ENCODE measurements at regions not wholly inside any gene's neighbourhood (a gene's known extent, or its start where the extent isn't known, plus 50 kb on each side); places are given as distances from the start of the nearest gene placed in this dataset.

DNA sequence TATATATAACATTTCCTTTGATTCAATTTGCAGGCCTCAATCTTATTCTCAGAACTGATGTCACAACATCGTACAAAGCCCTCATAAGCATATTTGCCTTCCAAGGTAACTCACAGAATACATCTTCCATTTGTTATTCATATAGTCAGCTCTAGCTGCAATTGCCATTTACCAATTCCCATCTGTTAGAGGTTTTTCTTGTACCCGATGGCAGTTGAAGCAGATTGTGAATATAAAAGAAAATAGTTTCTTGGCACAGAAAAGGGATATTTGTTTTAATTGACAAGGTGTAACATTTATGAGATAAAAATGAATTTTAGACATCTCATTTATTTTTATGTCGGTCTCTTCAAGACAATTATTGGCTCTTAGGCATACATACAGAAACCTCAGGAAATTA, 311.3 kb downstream of the TRIML1 start:
- H3K36me3 ChIP-seq, result no peaks in the 10 kb centered on the region
- no peak for DNase-seq
- no peaks in the 10 kb centered on the region for H3K4me1 ChIP-seq
- H3K27me3 ChIP-seq, result no peaks in the 10 kb centered on the region
- no peaks in the 10 kb centered on the region for H3K9me3 ChIP-seq
- H3K4me3 ChIP-seq (ENCODE audit: low read depth, low read length), result no peak overlapping the region
- TF ChIP-seq, protein P1, sequence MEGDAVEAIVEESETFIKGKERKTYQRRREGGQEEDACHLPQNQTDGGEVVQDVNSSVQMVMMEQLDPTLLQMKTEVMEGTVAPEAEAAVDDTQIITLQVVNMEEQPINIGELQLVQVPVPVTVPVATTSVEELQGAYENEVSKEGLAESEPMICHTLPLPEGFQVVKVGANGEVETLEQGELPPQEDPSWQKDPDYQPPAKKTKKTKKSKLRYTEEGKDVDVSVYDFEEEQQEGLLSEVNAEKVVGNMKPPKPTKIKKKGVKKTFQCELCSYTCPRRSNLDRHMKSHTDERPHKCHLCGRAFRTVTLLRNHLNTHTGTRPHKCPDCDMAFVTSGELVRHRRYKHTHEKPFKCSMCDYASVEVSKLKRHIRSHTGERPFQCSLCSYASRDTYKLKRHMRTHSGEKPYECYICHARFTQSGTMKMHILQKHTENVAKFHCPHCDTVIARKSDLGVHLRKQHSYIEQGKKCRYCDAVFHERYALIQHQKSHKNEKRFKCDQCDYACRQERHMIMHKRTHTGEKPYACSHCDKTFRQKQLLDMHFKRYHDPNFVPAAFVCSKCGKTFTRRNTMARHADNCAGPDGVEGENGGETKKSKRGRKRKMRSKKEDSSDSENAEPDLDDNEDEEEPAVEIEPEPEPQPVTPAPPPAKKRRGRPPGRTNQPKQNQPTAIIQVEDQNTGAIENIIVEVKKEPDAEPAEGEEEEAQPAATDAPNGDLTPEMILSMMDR (IDR thresholded peaks at IDR 0.05; ENCODE audit: low read depth, low read length), result no peak

DNA sequence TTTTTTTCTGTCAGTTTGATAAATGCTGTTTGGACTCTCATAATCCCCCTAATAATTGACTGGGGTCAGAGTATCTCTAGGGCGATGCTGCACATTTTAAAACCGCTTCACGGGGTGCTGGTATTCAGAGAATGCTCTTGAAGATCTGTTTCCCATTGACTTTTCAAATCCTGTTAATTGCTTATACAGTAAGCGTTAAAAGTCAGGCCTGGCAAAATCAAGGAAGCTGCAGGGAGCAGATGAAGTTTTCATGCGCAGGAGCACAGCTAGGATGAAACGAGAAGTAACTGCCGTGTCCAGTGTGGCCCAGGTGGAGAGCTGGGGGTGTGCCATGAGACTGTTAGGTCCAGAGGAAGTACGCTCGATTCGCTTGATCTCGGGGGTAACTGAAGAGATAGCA, 312.9 kb downstream of the TRIML1 start:
- H3K9me3 ChIP-seq, result no peaks in the 10 kb centered on the region
- no peaks in the 10 kb centered on the region for H3K36me3 ChIP-seq
- H3K4me1 ChIP-seq, result no peaks in the 10 kb centered on the region
- H3K27me3 ChIP-seq, result no peaks in the 10 kb centered on the region
- no peak for DNase-seq
- no peak overlapping the region for H3K4me3 ChIP-seq (ENCODE audit: low read depth, low read length)
- TF ChIP-seq, protein P1 (IDR thresholded peaks at IDR 0.05; ENCODE audit: low read depth, low read length), result no peak

DNA sequence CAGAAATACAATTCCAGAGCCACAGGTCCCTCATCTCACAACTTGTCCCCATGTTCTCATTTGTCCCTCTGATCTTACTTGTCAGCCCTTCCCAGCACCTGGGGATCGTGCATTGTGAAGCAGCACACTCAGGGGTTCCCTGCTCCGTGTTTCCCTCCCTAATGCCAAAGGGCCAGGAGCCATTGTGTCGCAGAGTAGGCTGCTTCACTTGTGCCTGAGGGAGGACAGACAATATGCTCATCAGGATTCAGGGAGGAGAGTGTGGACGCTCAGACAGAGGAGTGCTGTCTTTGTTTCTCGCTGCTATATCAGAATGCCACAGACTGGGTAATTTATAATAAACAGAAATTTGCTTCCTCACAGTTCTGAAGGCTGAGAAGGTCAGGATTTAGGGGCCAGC, 315.3 kb downstream of the TRIML1 start:
- H3K4me3 ChIP-seq (ENCODE audit: low read depth, low read length), result no peak overlapping the region

DNA sequence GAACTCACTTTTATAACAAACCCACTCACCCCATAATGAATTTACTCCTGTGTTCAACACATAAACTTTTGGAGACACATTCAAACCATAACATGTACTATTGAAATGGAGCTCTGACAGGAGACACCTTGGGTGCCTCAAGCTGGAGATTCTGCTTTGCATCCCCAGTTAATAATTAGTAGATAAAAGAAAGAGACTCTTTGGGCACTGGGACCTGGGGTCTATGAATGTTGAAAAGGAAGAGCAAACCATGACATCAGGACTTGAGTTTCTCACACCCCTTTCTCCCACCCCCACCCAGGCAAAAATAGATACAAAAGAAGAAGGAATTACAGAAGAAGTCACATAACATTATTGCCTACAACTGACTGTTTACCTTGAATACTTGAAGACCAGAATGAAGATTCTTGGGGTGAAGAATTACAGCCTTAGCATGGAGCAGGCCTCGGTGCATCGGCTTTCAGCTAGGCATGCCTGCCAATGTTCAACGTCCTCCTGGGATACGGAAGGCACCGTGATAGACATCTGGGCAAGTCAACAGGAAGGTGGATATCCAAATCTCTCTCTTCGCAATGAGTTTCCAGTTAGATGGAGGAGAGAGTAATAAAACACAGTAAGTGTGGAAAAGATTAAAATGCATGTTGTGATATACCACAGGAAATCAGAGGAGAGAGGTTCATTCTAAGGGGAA, 316.0 kb downstream of the TRIML1 start:
- H3K36me3 ChIP-seq, result no peaks in the 10 kb centered on the region
- H3K4me1 ChIP-seq, result no peaks in the 10 kb centered on the region
- TF ChIP-seq, protein P1 (IDR thresholded peaks at IDR 0.05; ENCODE audit: low read depth, low read length), result no peak
- H3K4me3 ChIP-seq (ENCODE audit: low read depth, low read length), result no peak overlapping the region
- H3K27me3 ChIP-seq, result no peaks in the 10 kb centered on the region
- DNase-seq, result no peak
- no peaks in the 10 kb centered on the region for H3K9me3 ChIP-seq

More for the DNA sequence above, 315.3 kb downstream of the TRIML1 start:
- TF ChIP-seq, protein P1 (IDR thresholded peaks at IDR 0.05; ENCODE audit: low read depth, low read length), result no peak
- Histone ChIP-seq H3K9me3 (no peaks in the 10 kb centered on the region), H3K4me1 (no peaks in the 10 kb centered on the region), H3K27me3 (no peaks in the 10 kb centered on the region), H3K36me3 (no peaks in the 10 kb centered on the region)
- DNase-seq, result no peak

DNA sequence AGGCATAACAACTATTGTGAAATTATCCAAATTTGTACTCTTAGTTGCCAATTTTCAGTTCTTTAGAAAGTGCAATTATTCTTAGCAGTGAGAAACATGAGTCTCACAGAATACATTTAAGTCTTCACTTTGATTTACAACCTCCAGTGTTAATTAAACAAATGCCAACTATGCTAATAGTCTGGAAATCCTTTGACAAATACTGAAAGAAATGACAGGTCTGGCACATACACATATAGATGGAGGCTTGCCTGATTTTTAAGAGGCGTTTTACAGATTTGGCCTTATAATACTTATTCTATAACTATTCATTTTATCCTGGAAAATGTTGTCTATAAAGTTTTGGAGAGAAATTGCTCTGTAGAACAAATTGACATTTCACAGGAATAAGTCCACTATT, 320.1 kb downstream of the TRIML1 start:
- TF ChIP-seq, protein P1 (IDR thresholded peaks at IDR 0.05; ENCODE audit: low read depth, low read length), result no peak
- no peaks in the 10 kb centered on the region for H3K4me1 ChIP-seq
- H3K36me3 ChIP-seq, result no peaks in the 10 kb centered on the region
- H3K4me3 ChIP-seq (ENCODE audit: low read depth, low read length), result no peak overlapping the region
- DNase-seq, result no peak
- H3K9me3 ChIP-seq, result peaks cover 2% of the 10 kb centered on the region; the same call in 1 of the 2 replicates
- no peaks in the 10 kb centered on the region for H3K27me3 ChIP-seq

DNA sequence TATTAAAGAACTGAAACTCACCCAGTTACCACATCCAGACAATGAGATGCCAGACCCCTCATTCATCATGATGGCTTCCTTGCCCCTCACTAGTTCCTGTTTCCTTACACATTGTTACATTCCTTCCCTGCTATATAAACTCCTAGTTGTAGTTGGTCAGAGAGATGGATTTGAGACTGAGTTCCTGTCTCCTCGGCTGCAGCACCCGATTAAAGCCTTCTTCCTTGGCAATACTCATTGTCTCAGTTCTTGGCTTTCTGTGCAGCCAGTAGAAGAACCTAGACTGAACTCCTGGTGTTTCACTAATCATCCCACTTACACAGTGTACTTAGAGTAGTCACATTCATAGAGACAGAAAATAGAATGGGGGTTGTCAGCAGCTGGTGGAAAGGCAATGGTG, 324.7 kb downstream of the TRIML1 start:
- Histone ChIP-seq H3K4me1 (peaks cover 4% of the 10 kb centered on the region; the same call in 1 of the 2 replicates), H3K27me3 (no peaks in the 10 kb centered on the region), H3K36me3 (no peaks in the 10 kb centered on the region), H3K4me3 (ENCODE audit: low read depth, low read length) (no peak overlapping the region), H3K9me3 (peaks cover 2% of the 10 kb centered on the region; the same call in 1 of the 2 replicates)
- no peak for DNase-seq
- TF ChIP-seq, protein P1 (IDR thresholded peaks at IDR 0.05; ENCODE audit: low read depth, low read length), result no peak
